Ishikawa (cell line): ENCODE measurements at regions not wholly inside any gene's neighbourhood (a gene's known extent, or its start where the extent isn't known, plus 50 kb on each side); places are given as distances from the start of the nearest gene placed in this dataset.

ENCODE experiments used
- CEBPB ChIP-seq: IDR thresholded peaks from 2 replicates; pipeline ENCODE4 v1.6.1; 2012
- CREB1 ChIP-seq: IDR thresholded peaks from 2 replicates; pipeline ENCODE4 v1.6.1; 2012; ENCODE audit warnings: low read depth
- EGR1 ChIP-seq: IDR thresholded peaks from 2 replicates; pipeline ENCODE4 v1.6.1; 2012
- EP300 ChIP-seq: IDR thresholded peaks from 2 replicates; pipeline ENCODE4 v1.6.1; 2012; ENCODE audit warnings: borderline replicate concordance
- NFIC ChIP-seq: IDR thresholded peaks from 2 replicates; pipeline ENCODE4 v1.6.1; 2012
- RAD21 ChIP-seq: IDR thresholded peaks from 2 replicates; pipeline ENCODE4 v1.6.1; 2012; ENCODE audit warnings: low read depth
- TAF1 ChIP-seq: IDR thresholded peaks from 2 replicates; pipeline ENCODE4 v1.6.1; 2012; ENCODE audit warnings: low read depth, mild to moderate bottlenecking
- TCF12 ChIP-seq: IDR thresholded peaks from 2 replicates; pipeline ENCODE4 v1.6.1; 2012; ENCODE audit warnings: low read depth
- TEAD4 ChIP-seq: IDR thresholded peaks from 2 replicates; pipeline ENCODE4 v1.6.1; 2012
- YY1 ChIP-seq: IDR thresholded peaks from 2 replicates; pipeline ENCODE4 v1.6.1; 2012; ENCODE audit warnings: low read depth
- ZBTB7A ChIP-seq: IDR thresholded peaks from 2 replicates; pipeline ENCODE4 v1.6.1; 2012; ENCODE audit warnings: low read depth
- TF ChIP-seq, protein P1 (sequence below): IDR thresholded peaks from 2 replicates; pipeline ENCODE4 v1.6.1; 2012; ENCODE audit warnings: low read depth, mild to moderate bottlenecking
- TF ChIP-seq, protein P2 (sequence below): IDR thresholded peaks from 2 replicates; pipeline ENCODE4 v1.6.1; 2012
- TF ChIP-seq, protein P3 (sequence below): IDR thresholded peaks from 2 replicates; pipeline ENCODE4 v1.6.1; 2012

DNA sequence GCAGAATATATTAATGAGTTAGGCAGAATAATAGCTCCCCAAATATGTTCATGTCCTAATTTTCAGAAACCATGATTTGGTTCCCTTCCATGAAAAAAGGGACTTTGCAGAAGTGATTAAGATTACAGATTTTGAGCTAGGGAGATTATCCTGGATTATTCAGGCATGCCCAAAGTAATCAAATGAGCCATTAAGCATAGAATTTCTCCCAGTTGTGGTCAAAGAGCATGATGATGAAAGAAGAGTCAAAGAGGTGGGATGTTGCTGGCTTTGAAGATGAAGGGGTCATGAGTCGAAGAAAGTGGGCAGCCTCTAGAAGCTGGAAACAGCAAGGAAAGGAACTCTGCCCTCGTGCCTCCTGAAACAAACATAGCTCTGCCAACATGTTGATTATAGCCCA lies 254.2 kb upstream of the CDIN1 start:
- TF ChIP-seq YY1 (no peak), EGR1 (no peak), EP300 (no peak), CEBPB (no peak), RAD21 (no peak), TCF12 (no peak), TAF1 (no peak), TEAD4 (no peak), ZBTB7A (no peak), NFIC (no peak), CREB1 (no peak)
- TF ChIP-seq, protein P1, sequence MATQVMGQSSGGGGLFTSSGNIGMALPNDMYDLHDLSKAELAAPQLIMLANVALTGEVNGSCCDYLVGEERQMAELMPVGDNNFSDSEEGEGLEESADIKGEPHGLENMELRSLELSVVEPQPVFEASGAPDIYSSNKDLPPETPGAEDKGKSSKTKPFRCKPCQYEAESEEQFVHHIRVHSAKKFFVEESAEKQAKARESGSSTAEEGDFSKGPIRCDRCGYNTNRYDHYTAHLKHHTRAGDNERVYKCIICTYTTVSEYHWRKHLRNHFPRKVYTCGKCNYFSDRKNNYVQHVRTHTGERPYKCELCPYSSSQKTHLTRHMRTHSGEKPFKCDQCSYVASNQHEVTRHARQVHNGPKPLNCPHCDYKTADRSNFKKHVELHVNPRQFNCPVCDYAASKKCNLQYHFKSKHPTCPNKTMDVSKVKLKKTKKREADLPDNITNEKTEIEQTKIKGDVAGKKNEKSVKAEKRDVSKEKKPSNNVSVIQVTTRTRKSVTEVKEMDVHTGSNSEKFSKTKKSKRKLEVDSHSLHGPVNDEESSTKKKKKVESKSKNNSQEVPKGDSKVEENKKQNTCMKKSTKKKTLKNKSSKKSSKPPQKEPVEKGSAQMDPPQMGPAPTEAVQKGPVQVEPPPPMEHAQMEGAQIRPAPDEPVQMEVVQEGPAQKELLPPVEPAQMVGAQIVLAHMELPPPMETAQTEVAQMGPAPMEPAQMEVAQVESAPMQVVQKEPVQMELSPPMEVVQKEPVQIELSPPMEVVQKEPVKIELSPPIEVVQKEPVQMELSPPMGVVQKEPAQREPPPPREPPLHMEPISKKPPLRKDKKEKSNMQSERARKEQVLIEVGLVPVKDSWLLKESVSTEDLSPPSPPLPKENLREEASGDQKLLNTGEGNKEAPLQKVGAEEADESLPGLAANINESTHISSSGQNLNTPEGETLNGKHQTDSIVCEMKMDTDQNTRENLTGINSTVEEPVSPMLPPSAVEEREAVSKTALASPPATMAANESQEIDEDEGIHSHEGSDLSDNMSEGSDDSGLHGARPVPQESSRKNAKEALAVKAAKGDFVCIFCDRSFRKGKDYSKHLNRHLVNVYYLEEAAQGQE, result no peak
- TF ChIP-seq, protein P2, sequence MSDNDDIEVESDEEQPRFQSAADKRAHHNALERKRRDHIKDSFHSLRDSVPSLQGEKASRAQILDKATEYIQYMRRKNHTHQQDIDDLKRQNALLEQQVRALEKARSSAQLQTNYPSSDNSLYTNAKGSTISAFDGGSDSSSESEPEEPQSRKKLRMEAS, result no peak
- TF ChIP-seq, protein P3, sequence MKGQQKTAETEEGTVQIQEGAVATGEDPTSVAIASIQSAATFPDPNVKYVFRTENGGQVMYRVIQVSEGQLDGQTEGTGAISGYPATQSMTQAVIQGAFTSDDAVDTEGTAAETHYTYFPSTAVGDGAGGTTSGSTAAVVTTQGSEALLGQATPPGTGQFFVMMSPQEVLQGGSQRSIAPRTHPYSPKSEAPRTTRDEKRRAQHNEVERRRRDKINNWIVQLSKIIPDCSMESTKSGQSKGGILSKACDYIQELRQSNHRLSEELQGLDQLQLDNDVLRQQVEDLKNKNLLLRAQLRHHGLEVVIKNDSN, result no peak
